ENCODE measurements at regions not wholly inside any gene's neighbourhood (a gene's known extent, or its start where the extent isn't known, plus 50 kb on each side); places are given as distances from the start of the nearest gene placed in this dataset.
A peak's percentile ranks its signal among the peaks of the same experiment; 100 is the strongest.

DNA sequence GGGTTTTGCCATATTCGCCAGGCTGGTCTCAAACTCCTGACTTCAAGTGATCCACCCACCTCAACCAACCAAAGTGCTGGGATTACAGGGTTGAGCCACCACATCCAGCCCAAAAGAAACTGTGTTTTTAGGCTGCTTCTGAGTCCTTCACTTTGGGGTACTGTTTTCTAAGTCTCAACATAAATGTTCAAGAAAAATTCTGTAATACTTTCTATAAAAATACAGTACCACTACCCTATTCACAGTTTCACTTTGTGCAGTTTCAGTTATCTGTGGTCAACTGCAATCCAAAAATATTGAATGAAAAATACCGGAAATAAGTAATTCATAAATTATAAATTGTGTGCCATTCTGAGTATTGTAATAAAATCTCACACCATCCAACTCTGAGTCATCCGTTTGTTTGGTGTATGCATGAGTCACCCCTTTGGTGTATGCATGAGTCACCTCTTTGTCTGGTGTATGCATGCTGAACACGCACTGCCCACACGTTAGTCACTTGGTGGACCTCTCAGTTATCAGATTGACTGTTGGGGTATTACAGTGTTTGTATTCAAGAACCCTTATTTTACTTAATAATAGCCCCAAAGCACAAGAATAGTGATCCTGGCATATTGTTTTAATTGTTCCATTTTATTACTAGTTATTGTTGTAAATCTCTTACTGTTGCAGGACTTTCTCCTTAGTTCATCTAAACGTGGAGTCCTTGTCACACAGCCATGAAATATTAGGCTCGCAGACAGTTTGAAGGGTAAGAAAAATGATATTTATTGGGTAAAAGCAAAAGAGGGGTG lies 190.2 kb downstream of the FSCB start:
- DNase-seq (ENCODE audit: low read depth), result peak; percentile 86
- no peak for TF ChIP-seq CTCF (IDR thresholded peaks at IDR 0.05; ENCODE audit: insufficient read depth, low read depth, low read length)
- no peak overlapping the region for H3K4me3 ChIP-seq (ENCODE audit: low read depth, low read length)

DNA sequence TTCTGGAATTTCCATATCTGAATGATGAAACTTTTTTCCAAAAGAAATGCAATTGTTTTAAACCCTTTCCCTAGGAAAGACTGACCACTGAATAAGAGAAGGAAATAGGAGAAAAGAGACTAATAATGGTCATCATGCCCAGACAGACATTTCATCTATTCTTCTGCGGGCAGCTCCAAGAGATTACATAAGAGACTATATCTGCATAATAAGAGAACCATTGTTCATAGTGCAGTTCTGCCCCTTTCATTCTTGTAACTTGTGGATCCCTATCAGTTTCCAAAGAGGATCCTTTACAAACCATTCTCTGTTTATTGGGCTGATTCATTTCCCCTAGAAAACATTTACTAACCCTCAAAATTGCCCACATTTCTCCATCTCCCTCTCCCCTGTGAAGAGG lies 197.8 kb downstream of the FSCB start:
- no peak overlapping the region for H3K4me3 ChIP-seq (ENCODE audit: low read depth, low read length)
- no peak for DNase-seq (ENCODE audit: low read depth)
- TF ChIP-seq CTCF (IDR thresholded peaks at IDR 0.05; ENCODE audit: insufficient read depth, low read depth, low read length), result no peak

DNA sequence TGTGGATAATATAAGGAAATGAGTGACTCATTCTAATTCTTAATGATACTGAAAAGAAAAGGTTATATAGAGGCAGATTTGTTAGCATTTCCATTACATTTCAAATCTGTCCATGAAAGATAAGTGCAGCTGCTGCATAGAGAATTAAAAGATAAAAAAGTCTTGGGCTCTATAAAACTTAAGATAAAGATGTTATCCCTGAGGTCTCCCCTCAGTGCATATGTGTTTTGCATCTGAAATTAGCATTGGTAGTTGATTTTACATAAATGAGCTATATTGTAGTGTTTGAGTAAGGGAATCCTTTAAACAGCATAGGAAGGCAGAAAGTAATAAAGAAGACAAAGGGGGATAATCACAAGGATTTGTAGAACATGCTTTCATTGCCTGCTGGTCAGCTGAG lies 206.2 kb downstream of the FSCB start:
- H3K4me3 ChIP-seq (ENCODE audit: low read depth, low read length), result no peak overlapping the region
- no peak for TF ChIP-seq CTCF (IDR thresholded peaks at IDR 0.05; ENCODE audit: insufficient read depth, low read depth, low read length)
- no peak for DNase-seq (ENCODE audit: low read depth)

DNA sequence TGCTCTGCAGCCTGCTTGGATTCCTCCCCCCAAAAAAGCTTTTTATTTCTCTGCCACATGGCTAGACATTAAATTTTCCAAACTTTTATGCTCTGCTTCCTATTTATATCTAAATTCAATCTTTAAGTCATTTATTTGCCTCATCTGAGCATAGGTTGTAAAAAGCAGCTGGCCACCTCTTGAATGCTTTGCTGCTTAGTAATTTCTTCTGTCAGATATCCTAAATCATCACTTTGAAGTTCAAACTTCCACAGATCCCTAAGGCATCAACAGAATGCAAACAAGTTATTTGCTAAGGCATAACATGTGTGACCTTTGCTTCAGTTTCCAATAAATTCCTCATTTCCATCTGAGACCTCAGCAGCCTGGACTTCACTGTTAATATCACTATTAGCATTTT lies 209.6 kb downstream of the FSCB start:
- peak; percentile 55 for DNase-seq (ENCODE audit: low read depth)
- H3K4me3 ChIP-seq (ENCODE audit: low read depth, low read length), result no peak overlapping the region
- no peak for TF ChIP-seq CTCF (IDR thresholded peaks at IDR 0.05; ENCODE audit: insufficient read depth, low read depth, low read length)

DNA sequence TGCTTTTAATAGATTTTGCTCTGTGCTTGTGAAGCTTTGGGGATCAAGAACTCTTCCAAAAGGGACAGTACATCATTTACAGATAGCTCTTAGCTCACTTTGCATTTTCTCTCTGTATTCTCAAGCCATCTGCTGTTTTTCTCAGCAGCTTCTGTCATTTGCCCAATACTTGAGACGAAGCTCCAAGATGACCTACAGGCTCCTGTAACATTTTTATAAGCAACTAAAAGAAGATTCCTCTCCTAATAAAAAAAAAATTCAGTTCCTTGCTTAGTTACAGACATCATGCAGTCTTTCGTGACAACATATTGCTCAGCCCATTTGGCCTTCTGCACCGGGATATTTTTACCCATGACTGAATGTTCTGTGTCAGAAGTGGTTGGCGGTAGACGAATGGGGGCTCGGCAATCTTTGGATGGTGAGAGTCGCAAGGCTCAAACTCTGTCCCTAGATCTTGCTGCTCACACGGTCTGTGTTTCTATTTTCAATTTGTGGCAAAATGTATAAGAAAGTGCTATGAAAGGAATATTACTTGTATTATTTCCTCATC lies 215.6 kb downstream of the FSCB start:
- TF ChIP-seq CTCF (IDR thresholded peaks at IDR 0.05; ENCODE audit: insufficient read depth, low read depth, low read length), result no peak
- no peak for DNase-seq (ENCODE audit: low read depth)

DNA sequence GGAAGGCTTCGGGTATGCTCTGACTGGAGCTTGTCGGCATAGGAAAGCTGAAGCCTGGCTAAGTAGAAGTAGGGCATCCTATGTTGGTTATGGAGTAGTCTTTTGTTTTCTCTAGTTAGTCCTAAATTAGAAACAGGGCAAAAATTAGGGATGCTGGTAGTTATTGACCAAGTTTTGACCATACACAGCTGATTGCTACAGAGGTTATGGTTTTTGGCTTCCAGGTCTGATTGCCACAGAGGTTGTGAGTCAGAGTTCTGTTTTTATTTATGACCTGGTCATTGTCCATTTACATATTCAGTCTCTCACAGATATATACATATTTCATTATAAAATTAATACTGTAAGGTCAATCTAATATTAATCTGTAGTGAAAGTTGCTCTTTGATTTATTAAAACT lies 219.2 kb downstream of the FSCB start:
- no peak for TF ChIP-seq CTCF (IDR thresholded peaks at IDR 0.05; ENCODE audit: insufficient read depth, low read depth, low read length)
- no peak for DNase-seq (ENCODE audit: low read depth)
- H3K4me3 ChIP-seq (ENCODE audit: low read depth, low read length), result no peak overlapping the region

More for the DNA sequence above, 215.6 kb downstream of the FSCB start:
- H3K4me3 ChIP-seq (ENCODE audit: low read depth, low read length), result no peak overlapping the region

Measured in fibroblast of villous mesenchyme (primary cell).